GM12872 (cell line): ENCODE measurements at regions not wholly inside any gene's neighbourhood (a gene's known extent, or its start where the extent isn't known, plus 50 kb on each side); places are given as distances from the start of the nearest gene placed in this dataset.
A peak's percentile ranks its signal among the peaks of the same experiment; 100 is the strongest.

Experiments
- TF ChIP-seq, protein P1 (sequence below): IDR thresholded peaks from 3 replicates; pipeline ENCODE4 v1.5.1; 2011; ENCODE audit warnings: low read depth, mild to moderate bottlenecking, low read length, moderate library complexity; ENCODE audit not compliant: insufficient read depth

DNA sequence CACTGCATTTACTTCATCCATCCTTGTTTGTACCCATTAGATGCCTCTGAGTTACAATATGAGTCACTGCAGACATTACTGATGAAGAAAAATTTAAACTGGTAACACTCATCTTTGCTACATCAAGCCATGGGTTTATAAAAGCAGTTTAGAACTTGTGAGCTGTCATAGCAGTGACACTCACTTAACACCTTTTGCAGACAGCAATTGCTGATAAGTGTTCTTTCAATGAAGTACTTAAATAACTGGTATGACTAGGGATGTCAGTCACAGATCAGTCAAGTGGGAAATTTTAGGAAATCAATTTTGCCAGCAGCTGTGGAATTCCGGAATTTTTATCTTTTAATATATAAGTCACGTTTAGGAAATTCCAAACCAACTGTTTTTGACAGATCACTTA is 643.0 kb downstream of the TBL1XR1 start:
- TF ChIP-seq, protein P1, sequence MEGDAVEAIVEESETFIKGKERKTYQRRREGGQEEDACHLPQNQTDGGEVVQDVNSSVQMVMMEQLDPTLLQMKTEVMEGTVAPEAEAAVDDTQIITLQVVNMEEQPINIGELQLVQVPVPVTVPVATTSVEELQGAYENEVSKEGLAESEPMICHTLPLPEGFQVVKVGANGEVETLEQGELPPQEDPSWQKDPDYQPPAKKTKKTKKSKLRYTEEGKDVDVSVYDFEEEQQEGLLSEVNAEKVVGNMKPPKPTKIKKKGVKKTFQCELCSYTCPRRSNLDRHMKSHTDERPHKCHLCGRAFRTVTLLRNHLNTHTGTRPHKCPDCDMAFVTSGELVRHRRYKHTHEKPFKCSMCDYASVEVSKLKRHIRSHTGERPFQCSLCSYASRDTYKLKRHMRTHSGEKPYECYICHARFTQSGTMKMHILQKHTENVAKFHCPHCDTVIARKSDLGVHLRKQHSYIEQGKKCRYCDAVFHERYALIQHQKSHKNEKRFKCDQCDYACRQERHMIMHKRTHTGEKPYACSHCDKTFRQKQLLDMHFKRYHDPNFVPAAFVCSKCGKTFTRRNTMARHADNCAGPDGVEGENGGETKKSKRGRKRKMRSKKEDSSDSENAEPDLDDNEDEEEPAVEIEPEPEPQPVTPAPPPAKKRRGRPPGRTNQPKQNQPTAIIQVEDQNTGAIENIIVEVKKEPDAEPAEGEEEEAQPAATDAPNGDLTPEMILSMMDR: no peak

DNA sequence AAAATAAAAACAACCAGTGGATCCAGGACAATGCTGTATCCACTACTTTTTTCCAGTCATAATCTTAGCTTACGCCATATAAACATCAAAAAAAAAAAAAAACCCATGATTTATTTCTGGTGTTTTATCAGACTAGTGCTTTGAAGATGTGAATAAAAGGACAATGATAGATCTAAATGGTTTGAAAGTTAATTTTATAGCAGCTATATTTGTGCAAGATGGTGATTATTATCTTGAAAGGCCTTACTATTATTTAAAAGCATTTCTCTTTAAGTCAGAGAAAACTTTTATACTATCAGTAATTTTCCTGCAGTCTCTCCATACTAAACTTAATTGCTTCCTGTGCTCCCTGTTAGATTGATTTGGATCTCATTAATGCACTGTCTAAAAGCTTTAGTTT is 670.3 kb downstream of the TBL1XR1 start:
- TF ChIP-seq, protein P1: no peak

DNA sequence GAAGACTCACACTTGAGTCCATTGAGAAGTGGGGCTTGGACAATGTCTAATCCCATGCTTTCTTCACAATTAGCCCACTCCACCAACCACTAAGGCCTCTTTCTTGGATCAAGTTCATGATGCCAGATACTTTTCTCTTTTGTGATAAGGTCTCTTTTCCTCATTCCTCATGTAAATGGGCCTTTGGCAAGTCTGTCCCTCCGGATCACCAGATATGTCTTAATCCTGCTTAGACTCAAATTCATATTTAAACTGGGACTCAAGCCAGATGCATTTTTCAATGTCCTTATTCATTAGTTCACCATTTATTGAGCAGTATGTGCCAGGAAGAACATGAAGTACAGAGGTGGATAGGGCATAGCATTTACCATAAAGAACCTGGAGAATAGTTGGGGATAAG is 671.1 kb downstream of the TBL1XR1 start:
- TF ChIP-seq, protein P1: no peak

DNA sequence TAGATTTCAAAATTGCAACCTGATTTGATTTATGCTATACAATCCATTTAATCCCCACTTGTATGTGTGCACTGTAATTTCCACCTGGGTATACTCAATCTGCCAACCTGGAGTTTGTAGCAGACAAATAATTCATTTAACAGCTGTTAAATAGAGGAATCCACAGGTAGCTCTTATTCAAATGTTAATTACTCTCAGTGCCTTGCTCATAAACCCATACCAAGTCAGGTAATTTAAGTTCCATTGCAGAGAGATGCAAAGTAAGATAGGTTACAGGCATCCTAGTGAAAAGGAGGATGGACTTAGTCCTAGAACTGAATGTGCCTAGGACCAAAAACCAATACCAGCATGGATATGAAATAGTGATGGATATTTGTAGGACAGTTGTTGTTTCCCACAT is 674.2 kb downstream of the TBL1XR1 start:
- TF ChIP-seq, protein P1: no peak

DNA sequence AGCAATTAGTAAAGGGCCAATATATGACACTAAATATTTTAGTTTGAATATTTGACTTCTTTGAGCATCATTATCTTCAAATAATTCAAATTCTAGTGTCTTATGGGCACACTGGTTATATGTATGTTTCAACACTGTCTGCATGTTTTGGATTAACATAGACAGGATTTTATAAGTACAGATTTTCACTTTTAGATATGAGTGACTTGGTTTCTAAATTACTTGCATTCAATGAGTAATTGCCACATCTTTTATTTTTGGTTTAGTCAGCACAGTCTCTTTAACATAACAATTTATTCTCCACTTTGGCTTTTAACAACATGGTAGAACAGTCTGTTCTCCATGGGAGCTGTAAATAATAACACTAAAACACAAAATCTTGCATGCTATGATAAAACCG is 674.8 kb downstream of the TBL1XR1 start:
- TF ChIP-seq, protein P1: no peak

DNA sequence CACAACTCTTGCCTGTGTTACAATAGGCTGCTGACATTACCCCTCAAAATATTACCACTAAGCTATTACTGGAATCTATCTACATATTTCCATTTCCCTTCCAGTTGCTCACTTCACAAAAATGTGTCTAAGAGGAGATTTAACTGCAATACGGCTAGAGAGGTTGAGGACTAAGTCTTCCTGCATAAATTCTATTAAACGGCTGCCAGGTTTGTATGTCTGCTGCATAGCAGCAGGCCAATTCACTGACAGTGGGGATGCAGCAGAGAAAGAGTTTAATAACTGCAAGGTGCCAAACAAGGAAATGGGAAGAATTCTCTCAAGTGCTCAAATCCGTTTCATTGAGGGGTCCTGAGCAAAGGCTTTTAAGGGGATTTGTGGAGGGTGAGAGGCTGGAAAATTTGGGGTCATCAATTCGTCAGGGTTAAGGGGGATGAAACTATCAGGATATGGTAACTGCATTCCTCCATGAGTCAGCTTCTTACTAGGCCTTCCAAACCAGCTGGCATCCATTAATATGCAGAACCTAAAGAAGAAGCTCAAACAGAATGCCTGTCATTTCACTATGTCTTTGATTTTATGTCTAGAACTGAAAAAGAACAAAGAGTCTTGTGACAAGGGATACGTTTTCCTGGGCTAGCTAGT is 675.6 kb downstream of the TBL1XR1 start:
- TF ChIP-seq, protein P1: no peak

DNA sequence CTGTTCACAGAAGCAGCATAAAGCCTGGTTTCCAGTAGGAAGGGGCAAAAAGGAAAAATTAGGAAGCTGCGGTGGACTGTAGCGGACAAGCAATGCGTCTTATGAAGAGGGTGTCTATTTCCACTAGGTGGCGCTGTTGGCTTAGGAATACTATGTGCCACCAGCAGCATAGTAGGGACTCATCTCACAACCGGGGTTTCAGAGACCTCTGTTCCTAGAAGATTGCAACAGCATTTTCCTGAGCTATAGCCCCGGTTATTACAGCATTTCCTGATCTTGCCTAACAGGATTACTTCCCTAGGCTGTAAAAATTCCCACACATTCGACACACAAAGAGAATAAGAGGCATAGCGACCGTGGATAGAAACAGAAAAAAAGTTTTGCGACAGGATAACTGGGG is 683.0 kb downstream of the TBL1XR1 start:
- TF ChIP-seq, protein P1: peak; percentile 55
